ENCODE measurements at regions not wholly inside any gene's neighbourhood (a gene's known extent, or its start where the extent isn't known, plus 50 kb on each side); places are given as distances from the start of the nearest gene placed in this dataset.

DNA sequence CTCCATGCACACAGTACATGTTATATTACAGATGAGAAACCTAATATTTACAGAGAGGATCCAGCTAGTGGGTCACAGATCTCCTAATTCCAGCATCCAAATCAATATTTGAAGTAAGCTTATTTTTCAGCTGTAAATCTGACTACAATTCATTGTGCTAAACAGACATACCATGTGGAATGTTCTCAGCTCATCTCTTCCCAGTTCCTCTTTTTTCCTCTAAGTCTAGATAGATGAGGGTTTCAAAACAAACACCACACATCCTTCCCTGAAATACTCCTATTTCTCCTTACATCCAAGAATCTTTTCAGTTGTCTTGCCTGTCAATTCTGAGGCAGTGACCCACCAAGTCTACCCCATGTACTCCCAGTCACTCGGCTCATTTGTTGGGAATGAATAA lies 200.7 kb upstream of the PIK3C3 start:
- no peak for DNase-seq (ENCODE audit: low read depth, low spot score)

- DNase-seq (ENCODE audit: low read depth, low spot score) = no peak
Observed at GRCh38 chr18:41753826-41754225, 201.2 kb upstream of the PIK3C3 start.

DNA sequence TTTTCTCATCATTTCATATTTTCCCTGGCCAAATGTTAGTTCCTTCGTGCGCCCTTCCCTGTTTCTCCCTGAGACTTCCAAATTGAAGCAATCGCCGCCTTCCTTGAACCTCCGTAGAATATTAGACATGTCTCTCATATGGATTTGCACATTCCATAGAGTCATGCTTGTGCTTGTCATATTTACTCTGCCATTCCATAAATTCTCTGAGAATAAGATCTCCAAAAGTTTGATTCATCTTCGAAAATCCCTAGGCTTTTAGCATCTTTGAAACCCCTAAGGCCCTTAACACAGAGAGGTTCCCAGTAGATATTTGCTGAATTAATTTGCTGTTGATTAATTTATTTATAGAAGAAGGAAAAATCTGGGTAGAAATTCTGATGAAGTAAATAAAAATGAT lies 202.2 kb upstream of the PIK3C3 start:
- no peak for DNase-seq (ENCODE audit: low read depth, low spot score)

- no peak for DNase-seq (ENCODE audit: low read depth, low spot score)
Observed at GRCh38 chr18:41751652-41752051, 203.4 kb upstream of the PIK3C3 start.

DNA sequence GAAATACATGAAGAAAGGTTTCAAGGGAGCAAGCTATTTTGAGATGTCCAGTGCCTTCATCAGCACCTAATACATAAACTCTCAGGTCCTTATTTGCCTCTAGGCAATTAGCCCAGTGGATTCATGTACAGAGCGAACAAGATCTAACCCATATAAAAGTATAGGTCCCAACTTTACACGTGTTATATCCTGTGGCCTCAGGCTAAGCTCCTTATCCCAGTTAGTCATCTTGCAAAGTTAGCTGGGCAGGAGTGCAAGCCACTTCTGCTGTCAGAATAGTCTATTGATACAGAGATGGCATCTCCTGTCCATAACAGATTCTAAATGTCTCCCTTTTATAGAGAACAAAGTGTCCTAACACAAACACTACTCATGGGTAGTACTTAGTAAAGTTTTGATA lies 203.9 kb upstream of the PIK3C3 start:
- DNase-seq (ENCODE audit: low read depth, low spot score) = no peak

- DNase-seq (ENCODE audit: low read depth, low spot score) = no peak
Observed at GRCh38 chr18:41747723-41748242, 207.3 kb upstream of the PIK3C3 start.

GRCh38 chr18:41745166-41746049 lies 209.6 kb upstream of the PIK3C3 start:
- no peak for DNase-seq (ENCODE audit: low read depth, low spot score)

GRCh38 chr18:41744421-41745030 lies 210.5 kb upstream of the PIK3C3 start:
- no peak for DNase-seq (ENCODE audit: low read depth, low spot score)

DNA sequence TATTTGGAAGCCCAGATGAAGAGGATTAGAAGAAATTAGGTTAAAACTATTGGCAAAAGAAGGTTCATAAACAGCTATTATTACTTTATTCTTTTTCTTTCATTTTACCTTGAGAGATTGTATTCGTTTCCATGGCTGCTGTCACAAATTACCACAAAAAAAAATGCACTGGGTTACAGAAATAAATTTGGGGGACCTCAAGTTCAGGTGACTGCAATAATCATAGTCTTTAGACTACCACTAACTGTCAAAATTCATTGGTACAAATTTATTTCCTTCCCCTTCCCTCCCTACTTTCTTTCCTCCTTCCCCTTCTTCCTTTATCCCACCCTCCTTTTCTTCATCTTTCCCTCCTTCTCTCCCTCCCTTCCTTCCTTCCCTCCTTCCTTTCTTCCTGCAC lies 217.8 kb upstream of the PIK3C3 start:
- no peak for DNase-seq (ENCODE audit: low read depth, low spot score)

GRCh38 chr18:41734917-41735316 lies 220.1 kb upstream of the PIK3C3 start:
- no peak for DNase-seq (ENCODE audit: low read depth, low spot score)

DNA sequence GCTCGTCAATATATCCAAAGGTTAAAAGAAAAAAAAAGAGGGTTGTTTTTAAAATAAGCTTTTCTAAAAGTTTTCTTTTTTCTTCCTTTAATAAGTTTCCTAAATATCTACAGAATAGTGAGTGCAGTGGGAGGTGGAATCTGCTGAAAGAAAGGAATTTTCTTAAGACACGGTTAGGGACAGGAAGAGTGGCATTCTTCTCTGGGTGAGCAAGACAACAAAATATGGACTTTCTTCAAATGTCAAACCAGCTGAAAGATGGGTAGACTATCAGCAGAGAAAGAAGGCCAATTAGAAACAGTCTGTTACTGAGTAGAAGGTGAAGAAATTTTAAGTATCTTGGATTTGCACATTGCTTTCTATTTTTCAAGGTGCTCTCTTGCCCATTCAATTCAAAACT lies 222.7 kb upstream of the PIK3C3 start:
- no peak for DNase-seq (ENCODE audit: low read depth, low spot score)

DNA sequence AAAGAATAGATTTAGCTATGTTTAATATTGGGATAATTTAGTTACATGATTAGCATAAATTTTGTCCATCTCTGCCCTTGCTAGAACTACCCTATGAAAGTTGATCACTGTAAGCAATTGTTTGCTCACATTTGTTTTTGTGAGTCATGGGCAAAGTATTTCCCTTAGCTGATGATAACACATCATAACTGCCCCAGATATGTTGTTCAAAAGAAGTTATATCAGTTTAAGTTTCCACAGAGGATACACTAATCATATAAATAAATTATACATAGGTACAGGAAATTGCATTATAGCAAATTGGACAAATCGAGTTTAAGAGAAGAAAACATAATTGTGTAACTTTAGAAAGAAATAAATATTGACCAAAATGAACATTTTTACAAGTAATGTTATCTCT lies 223.2 kb upstream of the PIK3C3 start:
- DNase-seq (ENCODE audit: low read depth, low spot score) = no peak

- DNase-seq (ENCODE audit: low read depth, low spot score) = no peak
Observed at GRCh38 chr18:41724195-41724594, 230.8 kb upstream of the PIK3C3 start.

DNA sequence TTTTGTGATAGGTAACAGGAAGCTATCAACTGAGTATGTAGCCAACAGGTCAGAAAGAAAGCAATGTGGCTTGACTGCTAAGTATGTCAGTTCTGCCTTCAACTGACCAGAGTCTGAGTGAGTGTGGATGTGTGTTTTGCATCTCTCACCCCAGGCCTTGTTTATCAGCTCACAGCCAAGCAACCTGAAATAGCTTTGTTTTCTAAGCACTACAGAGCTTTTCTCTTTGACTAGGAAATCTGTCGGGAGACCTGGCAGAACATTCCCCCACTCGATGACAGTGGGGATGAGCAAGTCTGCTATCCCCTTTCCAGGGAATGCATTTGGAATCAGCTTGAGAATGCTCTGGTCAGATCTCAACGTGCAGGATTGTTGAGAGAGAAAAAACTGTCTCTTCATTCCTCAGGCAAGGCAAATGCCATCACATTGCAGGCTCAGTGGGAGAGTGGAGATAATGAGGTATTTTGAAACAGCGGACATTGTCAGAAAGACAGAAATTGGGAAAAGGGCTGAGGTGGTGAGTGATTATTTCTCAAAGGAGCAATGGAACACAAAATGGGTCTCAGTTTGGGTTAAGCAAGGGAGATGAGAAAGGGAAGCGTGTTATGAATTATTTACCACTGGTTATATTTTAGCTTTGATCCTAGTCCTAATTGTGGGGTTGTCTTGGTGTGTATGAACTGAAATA lies 233.8 kb upstream of the PIK3C3 start:
- no peak for DNase-seq (ENCODE audit: low read depth, low spot score)

GRCh38 chr18:41720226-41720625 lies 234.8 kb upstream of the PIK3C3 start:
- DNase-seq (ENCODE audit: low read depth, low spot score) = no peak

- no peak for DNase-seq (ENCODE audit: low read depth, low spot score)
Observed at GRCh38 chr18:41719808-41720207, 235.2 kb upstream of the PIK3C3 start.

- DNase-seq (ENCODE audit: low read depth, low spot score) = no peak
Observed at GRCh38 chr18:41714872-41715271, 240.2 kb upstream of the PIK3C3 start.

- no peak for DNase-seq (ENCODE audit: low read depth, low spot score)
Observed at GRCh38 chr18:41713969-41714825, 240.8 kb upstream of the PIK3C3 start.

GRCh38 chr18:41706301-41706700 lies 248.7 kb upstream of the PIK3C3 start:
- no peak for DNase-seq (ENCODE audit: low read depth, low spot score)

DNA sequence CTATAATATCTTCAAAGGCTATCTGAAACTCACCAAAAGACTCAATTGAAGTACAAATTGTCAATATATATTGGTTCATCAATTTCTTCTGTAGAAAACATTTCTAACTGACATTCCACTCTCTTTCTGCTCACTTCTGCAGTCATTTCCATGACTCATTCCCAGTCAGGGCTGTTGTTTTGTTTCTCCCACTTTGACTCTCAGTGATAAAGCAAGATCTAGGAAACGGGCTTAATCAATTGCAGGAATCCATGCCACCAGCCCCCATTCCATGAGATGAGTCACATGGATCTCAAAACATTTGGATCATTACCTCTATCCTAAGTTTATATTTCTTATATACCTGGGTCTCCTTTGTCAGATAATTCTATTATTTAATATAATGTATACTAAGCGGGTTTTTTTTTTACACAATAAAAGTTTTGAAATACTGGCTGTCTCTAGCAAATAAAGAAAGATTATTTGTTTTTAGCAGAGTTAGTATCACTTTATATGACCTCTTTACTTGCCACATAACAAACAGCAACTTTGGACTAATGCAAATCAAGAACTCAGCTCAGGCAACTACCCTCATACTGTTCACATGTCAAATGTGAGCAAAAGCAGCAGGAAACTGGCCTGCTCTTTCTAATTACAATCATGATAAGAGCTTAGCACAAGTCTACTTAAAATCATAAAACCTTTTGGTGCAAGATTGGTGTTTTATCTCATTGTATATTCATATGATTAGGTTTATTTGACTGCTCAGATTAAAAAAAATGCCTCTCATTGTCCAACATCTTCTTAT lies 251.1 kb upstream of the PIK3C3 start:
- DNase-seq (ENCODE audit: low read depth, low spot score) = no peak

- DNase-seq (ENCODE audit: low read depth, low spot score) = no peak
Observed at GRCh38 chr18:41700416-41700815, 254.6 kb upstream of the PIK3C3 start.
